Mesendoderm (in vitro differentiated cells): ENCODE measurements at regions not wholly inside any gene's neighbourhood (a gene's known extent, or its start where the extent isn't known, plus 50 kb on each side); places are given as distances from the start of the nearest gene placed in this dataset.
"Not testable (repeated sequence)": the region's sequence is repeated elsewhere in the genome, so short reads cannot be mapped to it uniquely, and the experiment has no call there.

ENCODE experiments used
- DNase-seq: peaks from one replicate; pipeline ENCODE4 v3.0.0; 2013
- H2AK5ac ChIP-seq: 2 replicates; pipeline ENCODE4 v1.6.1; 2013; ENCODE audit warnings: low read length, inconsistent platforms
- H2BK120ac ChIP-seq: 2 replicates; pipeline ENCODE4 v1.6.1; 2013; ENCODE audit warnings: low read depth, mild to moderate bottlenecking, low read length, moderate library complexity, mixed read lengths
- H2BK15ac ChIP-seq: replicated peaks from 2 replicates; pipeline ENCODE4 v1.6.1; 2013; ENCODE audit warnings: low read depth, mild to moderate bottlenecking, moderate library complexity
- H2BK5ac ChIP-seq: 2 replicates; pipeline ENCODE4 v1.6.1; 2013; ENCODE audit warnings: low read length, inconsistent platforms
- H3K18ac ChIP-seq: 2 replicates; pipeline ENCODE4 v1.6.1; 2013; ENCODE audit warnings: mild to moderate bottlenecking, low read length, mixed read lengths
- H3K23ac ChIP-seq: one replicate; pipeline ENCODE4 v1.6.1; 2013; ENCODE audit warnings: low read length
- H3K27ac ChIP-seq: 2 replicates; pipeline ENCODE4 v1.5.1; 2013; ENCODE audit warnings: low read depth, mild to moderate bottlenecking, inconsistent platforms, low read length, moderate library complexity
- H3K27me3 ChIP-seq: 2 replicates; pipeline ENCODE4 v1.6.1; 2013; ENCODE audit warnings: low read length, control low read depth, mild to moderate bottlenecking, inconsistent platforms; ENCODE audit not compliant: insufficient read depth, poor library complexity
- H3K36me3 ChIP-seq: 2 replicates; pipeline ENCODE4 v1.6.1; 2013; ENCODE audit warnings: low read length, inconsistent platforms; ENCODE audit not compliant: control insufficient read depth, insufficient read depth
- H3K4ac ChIP-seq: one replicate; pipeline ENCODE4 v1.6.1; 2013; ENCODE audit warnings: low read depth, mild to moderate bottlenecking, low read length, moderate library complexity
- H3K4me1 ChIP-seq: 2 replicates; pipeline ENCODE4 v1.6.1; 2013; ENCODE audit warnings: low read depth, low read length, inconsistent platforms; ENCODE audit not compliant: control insufficient read depth
- H3K4me2 ChIP-seq: 2 replicates; pipeline ENCODE4 v1.6.1; 2013; ENCODE audit warnings: low read length
- H3K4me3 ChIP-seq: 2 replicates; pipeline ENCODE4 v1.5.1; 2013; ENCODE audit warnings: mild to moderate bottlenecking, low read length
- H3K56ac ChIP-seq: one replicate; pipeline ENCODE4 v1.6.1; 2013; ENCODE audit warnings: low read length
- H3K79me1 ChIP-seq: 2 replicates; pipeline ENCODE4 v1.6.1; 2013; ENCODE audit warnings: low read length, inconsistent platforms
- H3K79me2 ChIP-seq: 2 replicates; pipeline ENCODE4 v1.6.1; 2013; ENCODE audit warnings: mild to moderate bottlenecking, low read length; ENCODE audit not compliant: control insufficient read depth, insufficient read depth
- H3K9ac ChIP-seq: 2 replicates; pipeline ENCODE4 v1.6.1; 2013; ENCODE audit warnings: low read length, inconsistent platforms
- H4K5ac ChIP-seq: one replicate; pipeline ENCODE4 v1.6.1; 2013; ENCODE audit warnings: low read length
- H4K8ac ChIP-seq: one replicate; pipeline ENCODE4 v1.6.1; 2013; ENCODE audit warnings: low read depth, mild to moderate bottlenecking, control low read depth, low read length, moderate library complexity
- WGBS: extraction: QIAGEN DNeasy Blood & Tissue Kit; methylation state at CpG from one replicate; pipeline ENCODE4 v1.1.7; 2013; ENCODE audit warnings: low lambda C conversion rate, missing lambda C conversion rate; ENCODE audit not compliant: insufficient coverage; ENCODE audit errors: extremely low coverage; 5-methylcytosine and 5-hydroxymethylcytosine counted together

GRCh38 chr3:193921465-193921864, 214.5 kb upstream of the HES1 start:
- H3K79me1 ChIP-seq = no peaks in the 10 kb centered on the region
- no peak overlapping the region for H4K8ac ChIP-seq
- no peak overlapping the region for H2BK120ac ChIP-seq
- no peak overlapping the region for H2BK15ac ChIP-seq
- H3K9ac ChIP-seq = no peak overlapping the region
- H3K27me3 ChIP-seq = no peaks in the 10 kb centered on the region
- H3K27ac ChIP-seq = no peak overlapping the region
- H2AK5ac ChIP-seq = no peak overlapping the region
- WGBS = no CpG with 5 or more reads among the region's 4 CpGs
- no peak overlapping the region for H3K4ac ChIP-seq
- no peak for DNase-seq
- no peak overlapping the region for H3K18ac ChIP-seq
- no peak overlapping the region for H3K23ac ChIP-seq
- no peaks in the 10 kb centered on the region for H3K4me1 ChIP-seq
- H4K5ac ChIP-seq = no peak overlapping the region
- H3K56ac ChIP-seq = no peak overlapping the region
- no peak overlapping the region for H2BK5ac ChIP-seq
- H3K79me2 ChIP-seq = no peaks in the 10 kb centered on the region
- no peaks in the 10 kb centered on the region for H3K36me3 ChIP-seq
- no peak overlapping the region for H3K4me2 ChIP-seq
- no peak overlapping the region for H3K4me3 ChIP-seq

GRCh38 chr3:193922034-193922774, 213.7 kb upstream of the HES1 start:
- no CpG with 5 or more reads among the region's 10 CpGs for WGBS
- no peak overlapping the region for H3K27ac ChIP-seq
- DNase-seq = no peak

GRCh38 chr3:193923958-193924357, 212.0 kb upstream of the HES1 start:
- not testable (repeated sequence) for H3K18ac ChIP-seq, H3K36me3 ChIP-seq, H3K4me2 ChIP-seq, H3K4ac ChIP-seq, H3K56ac ChIP-seq, H2AK5ac ChIP-seq, H3K27me3 ChIP-seq, H3K4me3 ChIP-seq, H3K9ac ChIP-seq, H3K79me1 ChIP-seq, H2BK15ac ChIP-seq, H3K79me2 ChIP-seq, H4K8ac ChIP-seq, DNase-seq, H3K27ac ChIP-seq, H2BK5ac ChIP-seq, H3K4me1 ChIP-seq, H3K23ac ChIP-seq, H4K5ac ChIP-seq, H2BK120ac ChIP-seq

More at GRCh38 chr3:193922034-193922774, 213.7 kb upstream of the HES1 start:
- Histone ChIP-seq H3K4me3 (no peak overlapping the region), H3K36me3 (no peaks in the 10 kb centered on the region), H3K27me3 (no peaks in the 10 kb centered on the region), H3K4ac (no peak overlapping the region), H2BK120ac (no peak overlapping the region), H3K18ac (no peak overlapping the region), H3K23ac (no peak overlapping the region), H2BK15ac (no peak overlapping the region), H3K79me2 (no peaks in the 10 kb centered on the region), H2AK5ac (no peak overlapping the region), H4K5ac (no peak overlapping the region), H3K56ac (no peak overlapping the region), H3K4me1 (no peaks in the 10 kb centered on the region), H2BK5ac (no peak overlapping the region), H3K79me1 (no peaks in the 10 kb centered on the region), H3K9ac (no peak overlapping the region), H4K8ac (no peak overlapping the region), H3K4me2 (no peak overlapping the region)

- not testable (repeated sequence) for H2AK5ac ChIP-seq, H3K79me1 ChIP-seq, DNase-seq, H3K4me1 ChIP-seq, H2BK15ac ChIP-seq, H3K36me3 ChIP-seq, H3K27ac ChIP-seq, H3K23ac ChIP-seq, H4K5ac ChIP-seq, H2BK5ac ChIP-seq, H4K8ac ChIP-seq, H3K56ac ChIP-seq, H3K79me2 ChIP-seq, H3K18ac ChIP-seq, H3K4me3 ChIP-seq, H3K4me2 ChIP-seq, H3K27me3 ChIP-seq, H3K9ac ChIP-seq, H3K4ac ChIP-seq, H2BK120ac ChIP-seq
- no CpG with 5 or more reads among the region's 3 CpGs for WGBS
Measured at GRCh38 chr3:193926071-193926470, 209.9 kb upstream of the HES1 start.

GRCh38 chr3:193927413-193928206, 208.3 kb upstream of the HES1 start:
- WGBS = no CpG with 5 or more reads among the region's 5 CpGs
- H3K4me1 ChIP-seq, H3K4ac ChIP-seq, H2AK5ac ChIP-seq, H2BK15ac ChIP-seq, H3K18ac ChIP-seq, H3K36me3 ChIP-seq, H3K79me2 ChIP-seq, H3K9ac ChIP-seq, H4K5ac ChIP-seq, H3K23ac ChIP-seq, H2BK120ac ChIP-seq, H3K79me1 ChIP-seq, H3K27me3 ChIP-seq, H2BK5ac ChIP-seq, H4K8ac ChIP-seq, H3K56ac ChIP-seq, H3K4me3 ChIP-seq, H3K27ac ChIP-seq, DNase-seq, H3K4me2 ChIP-seq: not testable (repeated sequence)
